Heart right ventricle (tissue), 16 donors: ENCODE measurements at regions not wholly inside any gene's neighbourhood (a gene's known extent, or its start where the extent isn't known, plus 50 kb on each side); places are given as distances from the start of the nearest gene placed in this dataset.

Experiments used
- ATAC-seq, 8 donors: fragments of 200-7000 bp; cut with Tn5 transposase; one replicate each; pipeline ENCODE4 v1.9.1; 2020; ENCODE audit warnings: mild to moderate bottlenecking in 8 of 8, moderate library complexity in 8 of 8, moderate number of reproducible peaks in 1 of 8
- DNase-seq, 2 donors: peaks; one replicate each; pipeline ENCODE4 v3.0.0-alpha.2; 2020
- H3K27ac ChIP-seq, 10 donors: fragments of 200-600 bp; sonication (generic) in 2 of 10; one replicate each; pipeline versions ENCODE4 v1.5.0 to v1.8.0; 2020 to 2022; ENCODE audit warnings: mild to moderate bottlenecking in 3 of 10
- H3K27me3 ChIP-seq, 7 donors: fragments of 200-600 bp; one replicate each; pipeline ENCODE4 v1.8.0; 2021 to 2022; ENCODE audit warnings: mild to moderate bottlenecking in 2 of 7
- H3K36me3 ChIP-seq, 9 donors: fragments of 200-600 bp; sonication (generic) in 1 of 9; one replicate each; pipeline versions ENCODE4 v1.5.0 to v1.8.0; 2020 to 2022; ENCODE audit warnings: mild to moderate bottlenecking in 2 of 9
- H3K4me1 ChIP-seq, 9 donors: fragments of 200-600 bp; sonication (generic) in 1 of 9; one replicate each; pipeline versions ENCODE4 v1.5.0 to v1.8.0; 2020 to 2022; ENCODE audit warnings: mild to moderate bottlenecking in 4 of 9
- H3K4me3 ChIP-seq, 10 donors: fragments of 200-600 bp; sonication (generic) in 2 of 10; one replicate each; pipeline versions ENCODE4 v1.5.0 to v1.8.0; 2020 to 2022; ENCODE audit warnings: mild to moderate bottlenecking in 7 of 10, moderate library complexity in 2 of 10
- H3K9me3 ChIP-seq, 11 donors: fragments of 200-600 bp in 10 of 11; sonication (generic) in 2 of 11; one replicate each; pipeline versions ENCODE4 v1.5.0 to v1.8.0; 2013 to 2022; ENCODE audit warnings: mild to moderate bottlenecking in 2 of 11, control low read depth in 1 of 11, moderate library complexity in 1 of 11
- WGBS, 2 donors: extraction: QIAGEN DNeasy Blood & Tissue Kit; methylation state at CpG; one replicate each; pipeline ENCODE4 v1.1.7; 2013; ENCODE audit warnings: inconsistent platforms in 1 of 2; 5-methylcytosine and 5-hydroxymethylcytosine counted together
- intact Hi-C, 10 donors: fragments of 100-400 bp; cut with DNase I; formaldehyde crosslinking; loops; one replicate each; pipeline versions ENCODE4 v1.11.1 to v1.14.2; 2022
- TF ChIP-seq, protein P1 (sequence below), 9 donors: fragments of 200-600 bp; sonication (generic) in 2 of 9; IDR thresholded peaks; one replicate each; pipeline versions ENCODE4 v1.5.0 to v1.8.0; 2021 to 2022; ENCODE audit warnings: antibody characterized with exemption in 9 of 9, mild to moderate bottlenecking in 5 of 9, moderate library complexity in 1 of 9
- donor health status: Arrhythmogenic right ventricular cardiomyopathy.
- donor health status: ischemic (EF 13 %, LVEDD 7.1; RV severe dilation, severe dysfunction).
- donor health status: healthy with polysubstance abuse.
- donor health status: DM: no; HTN: yes; CAD: no.
- donor health status: DM: no; HTN: no; CAD: no.
- donor health status: ischemic (EF 25% LVEDD 6.9; RV normal size, moderate dysfunction).
- donor health status: ischemic (EF 25% LVEDD 5.7; RV mildly dilated, moderate dysfunction).
- donor health status: healthy.
- donor health status: DM: yes; HTN: yes; CAD: no.
- donor health status: Ischemic cardiomyopathy.
- donor health status: ischemic (EF 35%, LVEDD 5.7; RV mildly dilated, moderate dysfunction).
- donor health status: nonischemic (EF 11% LVEDD 7.7; RV severe dilation, severe dysfunction).
- donor health status: DM: yes; HTN: yes; CAD: no.
- donor health status: PGD.
- donor health status: ischemic (EF 29% LVEDD 5.4; RV normal size, mild dysfunction).
- donor health status: nonischemic (EF 23%, LVEDD 6.1; RV moderate dilation, normal function).

DNA sequence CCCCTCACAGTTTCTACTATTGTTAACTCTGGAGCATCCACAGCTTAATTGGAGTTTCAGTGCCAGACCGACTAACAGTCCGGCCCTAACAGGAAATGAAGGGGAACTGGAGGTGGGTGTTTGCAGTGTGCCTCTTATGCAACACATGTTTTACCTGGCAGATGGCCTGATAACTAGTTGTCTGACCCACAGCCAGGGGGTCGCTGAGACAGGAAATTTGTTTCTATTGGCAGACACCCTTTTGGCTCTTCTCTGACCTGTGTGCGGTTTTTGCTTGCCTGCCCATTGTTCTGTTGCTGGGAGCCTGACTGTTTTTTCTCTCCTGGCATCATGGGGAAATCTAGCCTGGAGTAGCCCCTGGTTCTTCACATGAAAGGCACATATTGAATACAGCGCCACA is 1329.8 kb downstream of the DSC3 start:
- no peak overlapping the region for H3K4me3 ChIP-seq
- intact Hi-C loops, result loop anchor here in 1 of 10 donors (10.0 kb wide), 1 partner anchor 82 kb away; no protein-coding TSS in a partner anchor
- WGBS, 2 donors, result 64 to 69% methylated on average over 5 of the region's 5 CpGs
- no peak for DNase-seq
- H3K27ac ChIP-seq, result no peak overlapping the region
- ATAC-seq, result peak in 2 of 8 donors; percentile 7 to 35
- no peaks in the 10 kb centered on the region for H3K36me3 ChIP-seq
- H3K27me3 ChIP-seq, result no peaks in the 10 kb centered on the region
- TF ChIP-seq, protein P1, sequence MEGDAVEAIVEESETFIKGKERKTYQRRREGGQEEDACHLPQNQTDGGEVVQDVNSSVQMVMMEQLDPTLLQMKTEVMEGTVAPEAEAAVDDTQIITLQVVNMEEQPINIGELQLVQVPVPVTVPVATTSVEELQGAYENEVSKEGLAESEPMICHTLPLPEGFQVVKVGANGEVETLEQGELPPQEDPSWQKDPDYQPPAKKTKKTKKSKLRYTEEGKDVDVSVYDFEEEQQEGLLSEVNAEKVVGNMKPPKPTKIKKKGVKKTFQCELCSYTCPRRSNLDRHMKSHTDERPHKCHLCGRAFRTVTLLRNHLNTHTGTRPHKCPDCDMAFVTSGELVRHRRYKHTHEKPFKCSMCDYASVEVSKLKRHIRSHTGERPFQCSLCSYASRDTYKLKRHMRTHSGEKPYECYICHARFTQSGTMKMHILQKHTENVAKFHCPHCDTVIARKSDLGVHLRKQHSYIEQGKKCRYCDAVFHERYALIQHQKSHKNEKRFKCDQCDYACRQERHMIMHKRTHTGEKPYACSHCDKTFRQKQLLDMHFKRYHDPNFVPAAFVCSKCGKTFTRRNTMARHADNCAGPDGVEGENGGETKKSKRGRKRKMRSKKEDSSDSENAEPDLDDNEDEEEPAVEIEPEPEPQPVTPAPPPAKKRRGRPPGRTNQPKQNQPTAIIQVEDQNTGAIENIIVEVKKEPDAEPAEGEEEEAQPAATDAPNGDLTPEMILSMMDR (IDR thresholded peaks at IDR 0.05), result no peak
- peaks cover 0 to 16% (median 0%) of the 10 kb centered on the region in 11 donors for H3K9me3 ChIP-seq
- no peaks in the 10 kb centered on the region for H3K4me1 ChIP-seq

- intact Hi-C loops, result loop anchor here in 1 of 10 donors (10.0 kb wide), 1 partner anchor 83 kb away; no protein-coding TSS in a partner anchor
- no peaks in the 10 kb centered on the region for H3K4me1 ChIP-seq
- H3K27me3 ChIP-seq, result no peaks in the 10 kb centered on the region
- H3K4me3 ChIP-seq, result no peak overlapping the region
- DNase-seq (no peak), ATAC-seq (no peak)
- 84 to 89% methylated on average over 8 of the region's 8 CpGs for WGBS, 2 donors
- H3K36me3 ChIP-seq, result no peaks in the 10 kb centered on the region
- peaks cover 0 to 19% (median 0%) of the 10 kb centered on the region in 11 donors for H3K9me3 ChIP-seq
- H3K27ac ChIP-seq, result no peak overlapping the region
- TF ChIP-seq, protein P1 (IDR thresholded peaks at IDR 0.05), result no peak
Measured at GRCh38 chr18:29711932-29712331, 1330.6 kb downstream of the DSC3 start.

DNA sequence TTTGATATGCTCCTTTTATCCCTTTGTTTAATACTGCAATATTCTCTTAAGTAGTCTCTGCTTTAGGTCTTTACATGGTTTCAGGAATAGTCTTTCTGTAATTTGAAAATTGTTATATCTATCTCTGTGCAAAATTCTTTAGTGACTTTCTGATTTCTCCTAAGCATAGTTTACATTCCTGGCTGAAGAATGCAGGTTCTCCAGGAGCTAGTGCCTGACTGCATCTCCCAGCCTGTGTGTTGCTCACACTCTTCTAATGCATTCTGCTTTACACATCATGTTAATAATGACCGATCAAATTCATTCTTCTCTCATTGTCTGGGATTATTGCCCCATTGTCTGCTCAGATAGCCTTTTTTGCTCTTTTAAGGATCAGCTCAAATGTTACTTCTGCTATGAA is 1349.2 kb downstream of the DSC3 start:
- Histone ChIP-seq H3K27me3 (no peaks in the 10 kb centered on the region), H3K4me3 (no peak overlapping the region), H3K9me3 (no peaks in the 10 kb centered on the region), H3K27ac (no peak overlapping the region), H3K4me1 (no peaks in the 10 kb centered on the region), H3K36me3 (no peaks in the 10 kb centered on the region)
- intact Hi-C loops, result no loop called here
- TF ChIP-seq, protein P1 (IDR thresholded peaks at IDR 0.05), result no peak
- DNase-seq (no peak), ATAC-seq (no peak)
- 84 to 89% methylated on average over 1 of the region's 1 CpG for WGBS, 2 donors

DNA sequence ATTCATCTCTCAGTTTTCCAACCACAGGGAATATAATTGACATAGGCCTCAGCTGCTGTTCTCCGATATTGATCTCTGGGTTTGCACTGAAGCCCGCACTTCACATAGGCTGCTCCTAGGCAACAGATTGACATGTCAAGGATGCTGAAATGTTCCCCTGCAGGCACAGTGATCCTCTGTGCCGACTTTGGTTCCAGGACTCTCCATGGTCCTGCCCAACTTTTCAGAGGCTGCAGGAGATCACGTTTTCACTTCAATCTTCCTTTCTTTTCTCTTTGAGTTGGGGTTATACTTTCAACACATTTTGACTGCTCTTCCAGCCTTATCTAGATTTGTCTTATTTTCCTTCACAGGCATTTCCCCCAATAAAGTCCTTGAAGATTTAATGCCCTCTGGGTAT is 1361.0 kb downstream of the DSC3 start:
- 78 to 80% methylated on average over 4 of the region's 4 CpGs for WGBS, 2 donors
- ATAC-seq, result no peak

More for the DNA sequence above, 1361.0 kb downstream of the DSC3 start:
- Histone ChIP-seq H3K9me3 (peaks cover 0 to 22% (median 0%) of the 10 kb centered on the region in 11 donors), H3K4me1 (no peaks in the 10 kb centered on the region), H3K27me3 (no peaks in the 10 kb centered on the region), H3K27ac (no peak overlapping the region), H3K36me3 (no peaks in the 10 kb centered on the region), H3K4me3 (no peak overlapping the region)
- intact Hi-C loops, result no loop called here
- no peak for DNase-seq
- TF ChIP-seq, protein P1 (IDR thresholded peaks at IDR 0.05), result no peak
